Stimulated activated naive CD8-positive, alpha-beta T cell treated with anti-CD3 and anti-CD28 coated beads, Interleukin-15, amount 100 ng/mL, for 72 hours (primary cell): ENCODE measurements at regions not wholly inside any gene's neighbourhood (a gene's known extent, or its start where the extent isn't known, plus 50 kb on each side); places are given as distances from the start of the nearest gene placed in this dataset.

Experiments
- ATAC-seq: fragments of 150-1000 bp; cut with Tn5 transposase; 2 replicates; pipeline ENCODE4 v1.10.0; 2021; ENCODE audit warnings: mild to moderate bottlenecking, moderate library complexity
- DNase-seq, 2 donors: peaks; one replicate each; pipeline ENCODE4 v3.0.0; 2021 to 2022
- H3K27ac Mint-ChIP-seq, 2 donors: one replicate each; pipeline ENCODE4 v1.8.0; 2022; ENCODE audit warnings: mild to moderate bottlenecking in 2 of 2, mixed read lengths in 2 of 2, moderate library complexity in 2 of 2
- H3K27me3 Mint-ChIP-seq: one replicate; pipeline ENCODE4 v1.8.0; 2022; ENCODE audit warnings: mixed read lengths
- H3K4me1 Mint-ChIP-seq: one replicate; pipeline ENCODE4 v1.8.0; 2022; ENCODE audit warnings: mild to moderate bottlenecking, mixed read lengths
- H3K4me3 Mint-ChIP-seq, 2 donors: one replicate each; pipeline ENCODE4 v1.8.0; 2022; ENCODE audit warnings: mild to moderate bottlenecking in 2 of 2, mixed read lengths in 2 of 2, moderate library complexity in 1 of 2
- H3K9me3 Mint-ChIP-seq, 2 donors: one replicate each; pipeline ENCODE4 v1.8.0; 2022; ENCODE audit warnings: mixed read lengths in 2 of 2

DNA sequence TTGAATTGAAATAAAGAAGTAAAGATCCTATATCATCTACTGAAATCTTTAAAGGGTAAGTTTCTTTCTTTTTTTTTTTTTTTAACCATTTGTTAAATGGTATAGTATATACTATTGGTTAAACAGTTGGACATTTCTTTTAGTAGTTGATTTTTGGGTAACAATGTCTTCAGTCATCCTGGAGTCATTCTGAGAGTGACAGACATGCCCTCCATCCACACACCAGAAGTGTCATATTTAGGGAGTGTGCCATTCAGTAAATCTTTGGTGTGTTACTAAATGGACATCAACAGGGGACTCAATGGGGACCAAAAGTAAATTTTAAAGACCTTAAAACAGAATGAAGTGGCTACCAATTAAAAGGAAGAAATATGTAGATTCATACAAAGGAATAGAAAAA, 50.8 kb upstream of the SLC39A10 start:
- Mint-ChIP-seq H3K4me1 (peaks cover 24% of the 10 kb centered on the region), H3K27me3 (no peaks in the 10 kb centered on the region), H3K4me3 (no peak overlapping the region), H3K9me3 (no peaks in the 10 kb centered on the region), H3K27ac (peak overlapping the region in 1 of 2 donors; percentile 11)
- DNase-seq (no peak), ATAC-seq (peak; percentile 39)

- Mint-ChIP-seq H3K27ac (no peak overlapping the region), H3K4me3 (no peak overlapping the region), H3K4me1 (peaks cover 27% of the 10 kb centered on the region), H3K27me3 (no peaks in the 10 kb centered on the region), H3K9me3 (no peaks in the 10 kb centered on the region)
- no peak for DNase-seq
- no peak for ATAC-seq
These were observed 52.3 kb upstream of the SLC39A10 start for GRCh38 chr2:195604706-195605105.

- ATAC-seq (no peak), DNase-seq (no peak)
- H3K4me1 Mint-ChIP-seq = peaks cover 22% of the 10 kb centered on the region
- H3K27me3 Mint-ChIP-seq = no peaks in the 10 kb centered on the region
- H3K4me3 Mint-ChIP-seq = no peak overlapping the region
- H3K9me3 Mint-ChIP-seq = no peaks in the 10 kb centered on the region
- H3K27ac Mint-ChIP-seq = no peak overlapping the region
These were observed 53.0 kb upstream of the SLC39A10 start for GRCh38 chr2:195603998-195604397.

- ATAC-seq = no peak
- Mint-ChIP-seq H3K27ac (no peak overlapping the region), H3K4me1 (peaks cover 17% of the 10 kb centered on the region), H3K27me3 (no peaks in the 10 kb centered on the region), H3K4me3 (no peak overlapping the region), H3K9me3 (no peaks in the 10 kb centered on the region)
- DNase-seq = no peak
These were observed 53.6 kb upstream of the SLC39A10 start for GRCh38 chr2:195603408-195603807.

- Mint-ChIP-seq H3K4me1 (peaks cover 17% of the 10 kb centered on the region), H3K27me3 (no peaks in the 10 kb centered on the region), H3K27ac (no peak overlapping the region), H3K9me3 (no peaks in the 10 kb centered on the region), H3K4me3 (no peak overlapping the region)
- ATAC-seq (no peak), DNase-seq (no peak)
These were observed 54.3 kb upstream of the SLC39A10 start for GRCh38 chr2:195602687-195603086.

DNA sequence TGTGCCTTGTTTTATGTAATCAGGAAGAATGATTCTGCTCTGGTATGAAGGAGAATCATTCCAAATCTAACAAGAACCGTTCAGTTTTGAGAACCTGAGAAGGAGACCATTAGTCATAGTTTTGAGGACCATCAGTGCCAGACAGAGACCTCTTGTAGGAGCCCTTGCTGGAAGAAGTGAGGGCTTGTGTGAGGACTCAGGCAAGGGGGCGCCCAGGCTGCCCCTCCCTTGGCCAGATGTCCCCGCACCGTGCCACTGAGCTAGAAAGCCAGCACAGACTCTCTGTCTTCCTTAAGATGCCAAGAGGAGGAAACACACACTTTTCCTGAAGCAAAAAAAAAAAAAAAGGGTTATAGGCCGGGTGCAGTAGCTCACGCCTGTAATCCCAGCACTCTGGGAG, 55.7 kb upstream of the SLC39A10 start:
- Mint-ChIP-seq H3K27ac (peak overlapping the region in 1 of 2 donors; percentile 82), H3K4me3 (no peak overlapping the region), H3K4me1 (peaks cover 17% of the 10 kb centered on the region), H3K9me3 (no peaks in the 10 kb centered on the region), H3K27me3 (no peaks in the 10 kb centered on the region)
- ATAC-seq (no peak), DNase-seq (no peak)

GRCh38 chr2:195600778-195601177, 56.2 kb upstream of the SLC39A10 start:
- ATAC-seq (no peak), DNase-seq (no peak)
- Mint-ChIP-seq H3K27me3 (no peaks in the 10 kb centered on the region), H3K27ac (peak overlapping the region in 1 of 2 donors; percentile 82), H3K4me3 (no peak overlapping the region), H3K9me3 (no peaks in the 10 kb centered on the region), H3K4me1 (peaks cover 17% of the 10 kb centered on the region)

GRCh38 chr2:195596840-195597239, 60.2 kb upstream of the SLC39A10 start:
- Mint-ChIP-seq H3K9me3 (no peaks in the 10 kb centered on the region), H3K4me3 (no peak overlapping the region), H3K4me1 (peaks cover 12% of the 10 kb centered on the region), H3K27ac (no peak overlapping the region), H3K27me3 (no peaks in the 10 kb centered on the region)
- ATAC-seq (no peak), DNase-seq (no peak)

DNA sequence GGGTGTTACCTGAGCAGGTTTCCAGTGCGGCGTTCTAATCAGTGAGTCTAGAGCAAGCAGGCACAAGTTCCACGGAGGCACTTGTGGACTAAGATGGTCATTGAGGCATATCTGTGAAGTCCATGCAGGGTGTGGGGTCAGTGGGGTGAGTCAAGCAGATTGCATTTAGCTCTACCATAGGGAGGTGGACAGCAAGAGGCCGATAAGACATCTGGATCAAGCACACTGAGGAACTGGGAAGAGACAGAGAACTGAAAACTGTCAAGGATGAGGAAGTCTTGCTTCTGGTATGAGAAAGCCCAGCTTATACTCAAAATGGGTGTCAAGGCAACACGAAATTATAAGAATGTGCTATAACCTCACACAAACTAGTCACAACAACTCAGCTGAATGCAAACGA, 61.2 kb upstream of the SLC39A10 start:
- DNase-seq = no peak
- H3K27me3 Mint-ChIP-seq = no peaks in the 10 kb centered on the region
- no peak overlapping the region for H3K27ac Mint-ChIP-seq
- H3K4me1 Mint-ChIP-seq = peaks cover 4% of the 10 kb centered on the region
- no peak for ATAC-seq
- no peak overlapping the region for H3K4me3 Mint-ChIP-seq
- no peaks in the 10 kb centered on the region for H3K9me3 Mint-ChIP-seq

DNA sequence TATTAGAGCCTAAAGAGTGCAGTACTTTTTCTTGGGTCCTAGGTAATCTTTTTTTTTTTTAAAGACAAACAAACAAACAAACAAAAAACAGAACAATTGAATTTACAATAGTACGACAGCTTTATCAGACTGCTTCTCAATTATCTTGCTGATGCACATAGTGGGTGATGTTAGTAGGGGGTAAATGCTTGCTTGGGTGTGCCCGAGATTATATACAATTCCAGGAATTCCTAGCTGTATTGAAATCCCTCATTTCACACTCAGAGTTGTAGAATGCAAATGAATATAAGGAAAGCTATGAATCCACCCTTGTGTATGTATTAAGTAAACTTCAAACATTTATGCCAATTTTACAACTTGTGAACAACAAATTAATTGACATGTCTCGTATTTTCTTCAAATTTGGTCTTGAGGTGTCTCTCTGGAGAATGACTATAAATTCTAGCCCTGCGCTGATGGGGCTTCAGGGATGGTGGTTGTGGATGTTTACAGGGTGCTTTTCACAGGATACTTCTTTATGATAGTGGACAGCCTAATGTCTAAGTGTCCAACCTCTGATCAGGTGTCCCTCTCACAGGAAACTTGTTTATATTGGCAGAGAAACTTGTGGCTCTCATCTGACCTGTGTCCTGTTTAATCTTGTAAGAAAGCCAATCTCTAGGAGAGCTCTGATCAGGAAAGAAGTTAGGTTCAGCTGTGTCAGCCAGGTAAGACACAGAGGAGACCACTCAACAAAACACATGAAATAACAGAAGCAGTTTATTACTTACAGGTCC, 61.9 kb upstream of the SLC39A10 start:
- DNase-seq (no peak), ATAC-seq (no peak)
- peaks cover 4% of the 10 kb centered on the region for H3K4me1 Mint-ChIP-seq
- H3K9me3 Mint-ChIP-seq = no peaks in the 10 kb centered on the region
- no peak overlapping the region for H3K4me3 Mint-ChIP-seq
- peak overlapping the region in 1 of 2 donors; percentile 38 for H3K27ac Mint-ChIP-seq
- H3K27me3 Mint-ChIP-seq = no peaks in the 10 kb centered on the region

DNA sequence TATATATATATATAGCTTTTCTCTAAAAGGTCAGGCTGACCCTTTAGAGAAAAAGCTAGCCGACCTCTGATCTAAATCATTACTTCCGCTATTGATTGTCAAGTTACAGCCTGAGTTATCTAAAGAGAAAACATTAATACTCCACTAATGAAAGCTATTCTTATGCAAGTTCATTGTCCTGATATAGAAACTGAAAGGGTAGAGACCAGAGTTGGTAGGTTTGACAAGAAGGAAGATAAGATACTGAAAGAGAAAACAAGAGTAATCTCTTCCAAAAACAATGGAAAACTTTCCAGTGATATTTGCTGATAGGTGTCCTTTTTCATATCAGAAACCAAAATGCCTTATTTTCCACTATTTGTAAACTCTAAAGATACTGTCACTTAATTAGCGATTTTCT, 62.8 kb upstream of the SLC39A10 start:
- H3K27ac Mint-ChIP-seq = peak overlapping the region in 1 of 2 donors; percentile 22
- peaks cover 4% of the 10 kb centered on the region for H3K4me1 Mint-ChIP-seq
- ATAC-seq (no peak), DNase-seq (no peak)
- H3K27me3 Mint-ChIP-seq = no peaks in the 10 kb centered on the region
- H3K9me3 Mint-ChIP-seq = no peaks in the 10 kb centered on the region
- H3K4me3 Mint-ChIP-seq = no peak overlapping the region

- Mint-ChIP-seq H3K4me1 (peaks cover 4% of the 10 kb centered on the region), H3K9me3 (no peaks in the 10 kb centered on the region), H3K4me3 (no peak overlapping the region), H3K27me3 (no peaks in the 10 kb centered on the region), H3K27ac (no peak overlapping the region)
- ATAC-seq (no peak), DNase-seq (no peak)
These were observed 64.9 kb upstream of the SLC39A10 start for GRCh38 chr2:195592105-195592504.

DNA sequence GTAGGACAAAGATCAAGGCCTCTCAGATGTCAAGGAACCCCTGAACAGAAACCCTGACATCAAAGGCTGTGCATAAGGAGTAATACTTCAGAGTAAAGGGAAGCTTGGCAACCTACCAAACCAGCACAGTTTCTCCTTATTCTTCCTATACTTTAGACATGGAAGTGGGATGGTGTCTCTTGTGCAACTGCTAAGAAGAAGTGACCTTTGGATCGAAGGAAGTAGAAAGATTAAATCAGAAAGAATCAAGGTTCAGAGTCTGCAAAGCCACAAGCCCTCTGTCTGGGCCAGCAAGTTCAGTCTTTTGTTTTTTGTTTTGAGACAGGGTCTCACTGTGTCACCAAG, 66.2 kb upstream of the SLC39A10 start:
- no peaks in the 10 kb centered on the region for H3K9me3 Mint-ChIP-seq
- H3K4me3 Mint-ChIP-seq = no peak overlapping the region
- H3K27me3 Mint-ChIP-seq = no peaks in the 10 kb centered on the region
- ATAC-seq (no peak), DNase-seq (no peak)
- peaks cover 4% of the 10 kb centered on the region for H3K4me1 Mint-ChIP-seq
- no peak overlapping the region for H3K27ac Mint-ChIP-seq

- H3K4me3 Mint-ChIP-seq = no peak overlapping the region
- DNase-seq (no peak), ATAC-seq (no peak)
- peaks cover 4% of the 10 kb centered on the region for H3K4me1 Mint-ChIP-seq
- H3K9me3 Mint-ChIP-seq = no peaks in the 10 kb centered on the region
- no peaks in the 10 kb centered on the region for H3K27me3 Mint-ChIP-seq
- H3K27ac Mint-ChIP-seq = no peak overlapping the region
These were observed 66.7 kb upstream of the SLC39A10 start for GRCh38 chr2:195590199-195590860.

- H3K27me3 Mint-ChIP-seq = no peaks in the 10 kb centered on the region
These were observed 69.1 kb upstream of the SLC39A10 start for GRCh38 chr2:195587966-195588365.

GRCh38 chr2:195586062-195586714, 70.8 kb upstream of the SLC39A10 start:
- ATAC-seq (no peak), DNase-seq (no peak)
- Mint-ChIP-seq H3K9me3 (no peaks in the 10 kb centered on the region), H3K4me3 (no peak overlapping the region), H3K27me3 (no peaks in the 10 kb centered on the region), H3K27ac (no peak overlapping the region), H3K4me1 (no peaks in the 10 kb centered on the region)

More at GRCh38 chr2:195587966-195588365, 69.1 kb upstream of the SLC39A10 start:
- no peak overlapping the region for H3K27ac Mint-ChIP-seq
- no peak overlapping the region for H3K4me3 Mint-ChIP-seq
- no peaks in the 10 kb centered on the region for H3K9me3 Mint-ChIP-seq
- ATAC-seq (no peak), DNase-seq (no peak)
- no peaks in the 10 kb centered on the region for H3K4me1 Mint-ChIP-seq
